Renal pelvis (tissue), 1 donor: ENCODE measurements at regions not wholly inside any gene's neighbourhood (a gene's known extent, or its start where the extent isn't known, plus 50 kb on each side); places are given as distances from the start of the nearest gene placed in this dataset.
A peak's percentile ranks its signal among the peaks of the same experiment; 100 is the strongest.
"Not testable (repeated sequence)": the region's sequence is repeated elsewhere in the genome, so short reads cannot be mapped to it uniquely, and the experiment has no call there.

Source experiments
- DNase-seq: peaks from one replicate; pipeline ENCODE4 v3.0.0-alpha.2; 2013

DNA sequence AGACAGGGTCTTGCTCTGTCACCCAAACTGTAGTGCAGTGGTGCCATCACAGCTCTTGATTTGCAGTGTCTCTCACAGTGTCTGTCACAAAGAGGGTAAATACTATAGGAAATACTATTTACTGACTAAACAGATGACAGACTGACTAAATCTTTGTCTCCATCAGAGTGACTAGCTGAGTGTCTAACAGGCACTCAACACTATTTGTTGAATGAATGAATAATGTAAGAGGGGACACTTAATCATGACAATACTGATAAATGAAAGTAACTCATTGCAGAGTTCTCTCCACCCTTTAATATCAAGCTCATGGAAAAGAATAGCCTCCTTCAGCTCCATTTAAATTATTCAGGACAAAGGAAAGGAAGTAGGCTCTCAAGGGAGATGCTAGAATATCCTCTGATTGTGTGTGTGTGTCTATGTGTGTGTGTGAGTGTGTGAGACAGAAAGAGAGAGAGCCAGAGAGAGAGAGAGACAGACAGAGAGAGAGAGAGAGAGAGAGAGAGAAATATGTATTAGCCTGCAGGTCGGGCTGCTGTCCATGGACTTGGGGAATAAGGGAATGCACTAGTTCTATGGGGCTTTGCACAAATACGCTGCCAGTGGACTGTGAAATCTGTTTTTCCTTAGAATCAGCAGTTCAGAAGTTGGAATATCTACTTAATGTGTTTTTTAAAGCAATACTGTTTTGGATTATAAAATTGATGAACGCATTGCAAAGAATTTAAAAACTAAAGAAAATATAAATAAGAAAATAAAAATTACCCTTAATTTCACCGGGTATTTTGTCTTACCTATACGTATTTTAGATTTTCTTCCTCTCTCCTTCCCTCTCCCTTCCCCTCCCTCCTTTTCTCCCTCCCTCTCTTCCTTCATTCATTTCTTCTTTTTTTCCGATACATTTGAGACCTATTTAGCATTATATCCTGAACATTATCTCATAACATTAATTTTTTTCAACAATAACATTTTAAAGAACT, 132.9 kb upstream of the LRIG1 start:
- DNase-seq: no peak

DNA sequence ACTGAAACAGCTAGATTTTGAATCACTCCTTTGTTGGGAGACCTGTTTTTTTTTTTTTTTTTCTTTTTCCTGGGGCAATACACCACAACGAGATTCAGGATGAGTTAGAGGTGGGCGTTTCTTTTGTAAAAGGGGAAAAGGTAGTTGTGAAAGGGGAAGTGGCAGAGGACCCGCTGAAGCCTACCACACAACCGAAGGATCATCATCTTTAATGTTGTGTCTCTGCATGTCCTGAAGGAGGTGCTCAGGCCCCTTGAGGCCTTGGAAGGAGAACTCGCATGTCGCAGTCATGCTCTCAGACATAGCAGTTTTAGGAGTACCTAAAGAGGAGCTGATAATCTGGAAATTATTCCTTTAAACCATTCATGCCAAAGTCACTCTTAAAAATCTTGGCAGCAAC, 137.9 kb upstream of the LRIG1 start:
- no peak for DNase-seq

DNA sequence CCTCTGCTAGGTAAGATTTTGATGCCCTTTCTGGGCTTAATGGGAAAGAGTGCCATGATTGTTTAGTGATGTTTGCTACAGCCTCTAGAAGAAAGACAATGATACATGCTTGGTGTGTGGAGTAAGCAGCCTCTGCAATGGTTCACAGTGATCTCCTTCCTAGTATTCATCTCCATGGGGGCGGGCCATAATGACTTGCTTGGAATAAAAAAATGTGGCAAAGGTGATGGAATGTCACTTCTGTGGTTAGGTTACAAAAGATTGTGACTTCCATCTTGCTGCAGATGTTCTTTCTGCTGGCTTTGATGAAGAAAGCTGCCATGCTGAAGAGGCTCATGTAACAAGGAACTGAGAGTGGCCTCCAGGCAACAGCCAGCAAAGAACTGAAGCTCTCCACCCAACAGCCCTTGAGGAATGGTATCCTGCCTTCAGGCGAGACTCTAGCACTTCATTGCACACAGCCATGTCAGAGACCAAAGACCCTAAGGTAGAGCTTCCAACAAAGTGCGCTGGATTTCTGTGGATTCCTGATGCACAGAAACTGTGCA, 139.1 kb upstream of the LRIG1 start:
- no peak for DNase-seq

DNA sequence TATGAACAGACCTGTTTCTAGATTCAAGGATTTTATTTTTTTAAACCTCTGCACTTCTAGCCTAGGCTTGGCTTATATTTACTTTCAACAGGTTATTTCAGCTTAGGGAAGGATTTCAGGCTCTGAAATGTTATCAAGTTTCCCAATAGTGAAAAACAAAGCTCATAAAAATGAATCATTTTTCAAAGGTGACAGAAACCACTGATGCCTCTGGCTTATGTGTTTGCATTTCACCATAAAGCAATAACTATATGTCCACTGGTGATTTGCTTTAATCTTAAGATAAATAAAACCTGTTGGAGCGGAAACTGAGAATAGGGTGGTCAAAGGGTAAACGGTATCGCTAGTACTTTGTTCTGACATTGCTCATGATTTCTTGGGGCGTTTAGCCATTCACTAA, 141.2 kb upstream of the LRIG1 start:
- DNase-seq: no peak

DNA sequence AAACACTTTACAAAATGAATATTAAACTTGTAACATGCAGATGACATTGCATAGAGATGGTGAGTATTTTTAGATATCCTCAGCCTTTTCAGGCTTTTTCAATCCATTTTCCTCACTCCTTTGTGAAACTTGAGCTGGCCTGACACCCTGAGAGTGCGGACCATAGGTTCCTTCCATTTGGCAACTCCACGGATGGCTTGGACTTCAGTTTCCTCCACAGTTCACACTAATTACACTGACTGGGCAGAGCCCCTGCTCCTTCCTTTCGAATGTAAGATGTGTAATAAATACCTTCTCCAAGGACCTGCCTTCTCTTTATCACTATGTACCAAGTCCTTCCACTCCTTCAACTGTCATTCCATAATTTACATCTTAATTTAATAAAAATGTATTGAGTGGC, 141.7 kb upstream of the LRIG1 start:
- no peak for DNase-seq

DNA sequence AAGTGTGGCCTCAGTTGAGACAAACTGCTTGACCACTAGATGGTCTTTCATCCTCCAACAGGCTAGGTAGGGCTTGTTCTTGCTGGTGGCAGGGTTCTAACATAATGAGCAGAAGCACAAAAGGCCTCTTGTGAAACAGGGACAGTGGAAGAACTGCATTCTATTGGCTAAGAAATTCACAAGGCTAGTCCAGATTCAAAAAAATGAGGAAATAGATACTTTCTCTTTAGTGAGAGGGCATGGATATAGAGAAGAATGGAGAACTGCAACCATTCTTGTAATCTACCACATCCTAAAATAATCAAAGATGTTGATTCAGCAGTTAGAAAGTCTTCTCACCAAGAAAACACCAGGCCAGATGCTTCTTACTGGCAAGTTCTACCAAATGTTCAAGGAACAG, 143.7 kb upstream of the LRIG1 start:
- no peak for DNase-seq

DNA sequence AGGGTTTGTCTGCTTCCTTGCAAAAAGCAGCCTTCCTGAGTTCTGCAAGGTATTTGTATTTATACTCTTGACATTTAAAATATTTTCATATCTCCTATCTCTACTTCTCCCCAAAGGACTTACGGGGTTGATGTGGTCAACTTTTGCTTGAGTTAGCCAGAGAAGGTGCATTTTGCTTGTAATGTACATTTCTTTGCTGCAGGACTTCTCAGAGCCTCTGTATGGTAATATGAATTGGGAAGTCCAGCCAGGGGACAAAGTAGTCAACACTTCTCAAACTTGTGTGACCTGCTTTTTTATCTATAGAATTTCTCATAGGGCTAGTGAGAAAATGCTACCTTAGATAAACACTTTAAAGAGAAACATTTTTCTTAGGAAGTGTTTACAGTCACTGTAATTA, 148.2 kb upstream of the LRIG1 start:
- no peak for DNase-seq

DNA sequence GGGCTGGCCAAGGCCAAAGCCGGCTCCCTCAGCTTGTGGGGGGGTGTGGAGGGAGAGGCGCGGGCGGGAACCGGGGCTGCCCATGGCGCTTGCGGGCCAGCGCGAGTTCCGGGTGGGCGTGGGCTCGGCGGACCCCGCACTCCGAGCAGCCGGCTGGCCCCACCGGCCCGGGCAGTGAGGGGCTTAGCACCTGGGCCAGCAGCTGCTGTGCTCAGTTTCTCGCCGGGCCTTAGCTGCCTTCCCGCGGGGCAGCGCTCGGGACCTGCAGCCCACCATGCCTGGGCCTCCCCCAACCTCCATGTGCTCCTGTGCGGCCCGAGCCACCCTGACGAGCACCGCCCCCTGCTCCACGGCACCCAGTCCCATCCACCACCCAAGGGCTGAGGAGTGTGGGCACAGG, 150.7 kb upstream of the LRIG1 start:
- not testable (repeated sequence) for DNase-seq

DNA sequence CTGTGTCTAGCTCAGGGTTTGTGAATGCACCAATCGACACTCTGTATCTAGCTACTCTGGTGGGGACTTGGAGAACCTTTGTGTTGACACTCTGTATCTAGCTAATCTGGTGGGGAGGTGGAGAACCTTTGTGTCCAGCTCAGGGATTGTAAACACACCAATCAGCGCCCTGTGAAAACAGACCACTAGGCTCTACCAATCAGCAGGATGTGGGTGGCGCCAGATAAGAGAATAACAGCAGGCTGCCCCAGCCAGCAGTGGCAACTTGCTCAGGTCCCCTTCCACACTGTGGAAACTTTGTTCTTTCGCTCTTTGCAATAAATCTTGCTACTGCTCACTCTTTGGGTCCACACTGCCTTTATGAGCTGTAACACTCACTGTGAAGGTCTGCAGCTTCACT, 151.3 kb upstream of the LRIG1 start:
- DNase-seq: not testable (repeated sequence)

DNA sequence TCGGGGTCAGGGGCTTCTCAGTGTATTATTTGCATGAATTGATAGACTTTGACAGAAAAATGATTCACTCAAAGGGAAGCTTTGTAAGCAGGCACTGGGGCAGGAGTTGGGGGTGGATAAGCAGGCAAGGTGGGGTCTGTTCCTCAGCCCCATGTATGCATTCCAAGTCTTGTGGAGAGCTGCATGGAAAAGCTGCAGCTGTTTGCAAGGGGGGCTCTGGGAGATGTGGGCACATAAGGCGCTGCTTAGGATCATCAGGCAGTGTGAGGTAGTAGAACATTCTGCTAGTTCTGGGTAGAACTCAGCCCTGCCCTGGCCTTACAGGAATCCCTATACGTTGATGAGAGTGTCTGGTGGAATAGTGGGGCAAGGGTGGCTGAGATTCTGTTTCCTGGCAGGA, 154.2 kb upstream of the LRIG1 start:
- no peak for DNase-seq

DNA sequence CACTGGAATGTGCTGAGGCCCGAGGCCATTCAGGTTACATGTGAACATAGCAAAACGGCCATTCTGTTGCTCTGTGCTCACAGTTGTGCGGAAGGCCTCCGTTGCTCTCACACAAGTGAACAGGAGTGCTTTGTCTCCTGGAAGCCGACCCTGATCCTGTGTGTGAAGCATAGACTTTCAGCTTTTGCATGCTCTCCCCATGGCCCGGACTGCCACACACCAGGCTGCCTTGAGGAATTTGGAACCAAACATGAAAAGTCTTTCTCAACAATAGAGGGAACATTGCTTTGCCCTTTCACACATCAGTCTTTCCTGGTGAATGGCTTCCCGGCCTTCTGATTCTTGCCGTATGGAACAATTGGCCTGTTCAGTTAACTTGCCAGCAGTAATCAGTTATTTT, 154.8 kb upstream of the LRIG1 start:
- DNase-seq: peak; percentile 16

DNA sequence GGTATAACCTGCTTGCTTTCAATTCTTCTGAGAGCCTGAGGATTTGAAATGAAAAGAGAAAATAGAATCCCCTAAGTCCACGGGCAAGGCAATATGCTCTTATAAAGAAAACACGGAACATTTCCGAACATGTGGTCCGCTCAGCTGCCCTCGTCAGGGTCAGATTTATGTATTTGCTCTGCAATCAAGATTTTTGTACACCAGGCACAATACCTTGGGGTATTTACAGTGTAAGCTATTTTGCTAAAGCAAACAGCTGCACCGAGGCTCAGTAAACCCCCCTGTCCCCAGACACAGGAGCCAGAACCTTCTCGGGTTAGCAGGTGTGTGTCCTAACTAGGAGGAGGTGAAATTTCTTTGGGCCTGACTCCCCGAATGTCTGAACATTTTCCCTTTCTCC, 155.8 kb upstream of the LRIG1 start:
- no peak for DNase-seq

DNA sequence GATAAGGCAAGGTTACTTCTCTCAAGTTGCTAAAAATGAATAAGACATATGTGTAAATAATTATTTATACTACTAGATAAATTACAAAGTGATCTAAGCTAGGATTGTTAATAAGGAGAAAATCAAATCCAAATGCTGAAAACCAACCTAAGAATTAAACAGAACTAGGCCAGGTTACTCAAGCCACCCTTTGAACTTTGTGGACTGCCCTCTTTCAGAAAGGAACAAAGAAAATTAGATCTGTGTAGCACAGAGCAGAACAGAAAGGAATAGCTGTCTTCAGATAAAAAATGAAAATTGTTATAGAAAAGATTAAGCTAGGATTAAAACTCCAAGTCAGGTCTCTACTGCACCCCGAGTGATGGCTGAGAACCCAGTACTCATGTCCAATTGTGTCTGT, 158.2 kb upstream of the LRIG1 start:
- no peak for DNase-seq

DNA sequence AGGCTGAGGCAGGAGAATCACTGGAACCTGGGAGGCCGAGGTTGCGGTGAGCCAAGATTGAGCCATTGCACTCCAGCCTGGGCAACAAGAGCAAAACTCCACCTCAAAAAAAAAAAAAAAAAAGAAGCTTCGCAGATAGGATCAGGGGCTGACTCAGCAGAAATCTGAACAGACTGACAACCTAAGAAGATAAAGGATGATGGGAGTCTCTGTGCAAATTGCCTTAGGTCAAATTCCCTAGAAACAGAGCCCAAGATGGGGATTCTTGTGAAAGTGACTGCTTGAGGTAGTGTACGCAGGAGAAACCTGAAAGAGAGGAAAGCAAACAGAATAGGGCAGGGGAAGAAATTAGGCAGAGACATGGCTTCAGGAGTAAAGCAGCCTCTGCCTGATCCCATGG, 160.8 kb upstream of the LRIG1 start:
- DNase-seq: no peak

DNA sequence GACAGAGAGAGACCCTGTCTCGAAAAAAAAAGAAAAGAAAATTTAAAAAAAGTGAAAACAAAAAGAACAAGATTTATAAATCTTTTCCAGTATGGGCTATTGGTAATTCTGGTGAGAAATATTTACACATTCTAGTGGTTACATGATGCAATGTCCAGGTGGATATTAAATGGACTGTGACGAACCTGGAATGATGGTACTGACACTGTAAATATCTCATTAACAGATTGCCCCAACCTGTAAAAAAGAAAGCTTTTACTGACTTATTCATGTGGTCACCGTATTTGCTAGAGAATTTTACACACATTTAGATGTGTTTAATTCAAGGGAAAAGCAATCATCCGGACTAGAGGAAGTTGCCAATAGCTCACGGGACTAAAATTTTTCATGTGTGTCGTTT, 162.1 kb upstream of the LRIG1 start:
- DNase-seq: peak; percentile 12

DNA sequence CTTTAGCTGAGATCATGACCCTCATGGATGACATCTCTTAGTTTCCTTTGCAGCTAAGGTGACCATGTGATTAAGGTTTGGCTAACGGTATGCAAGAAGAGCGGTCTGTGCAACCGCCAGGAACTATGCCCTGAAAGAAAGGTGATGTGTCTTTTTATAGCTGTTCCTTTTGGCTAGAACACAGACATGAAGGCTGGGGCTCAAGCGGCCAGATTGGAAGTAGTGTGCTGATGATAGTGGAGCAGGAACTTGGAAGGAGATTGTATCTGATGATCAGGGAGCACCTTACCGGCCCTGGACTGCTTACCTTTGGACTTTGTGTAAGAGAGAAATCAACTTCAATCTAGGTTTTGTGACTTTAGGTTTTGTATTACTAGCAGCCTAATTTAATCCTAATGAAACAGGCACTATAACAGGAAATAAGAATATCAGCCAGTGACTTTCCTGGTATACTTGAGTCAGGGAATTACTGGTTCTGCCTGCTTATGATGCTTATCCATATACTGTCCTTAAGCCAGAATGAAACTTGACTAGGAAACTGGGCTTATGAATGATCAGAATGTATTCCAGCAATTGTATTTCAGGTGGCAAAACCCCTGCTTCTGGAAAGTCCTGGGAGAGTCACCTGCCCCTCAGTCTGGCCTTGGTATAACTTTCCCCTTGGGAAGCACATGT, 164.3 kb upstream of the LRIG1 start:
- no peak for DNase-seq

DNA sequence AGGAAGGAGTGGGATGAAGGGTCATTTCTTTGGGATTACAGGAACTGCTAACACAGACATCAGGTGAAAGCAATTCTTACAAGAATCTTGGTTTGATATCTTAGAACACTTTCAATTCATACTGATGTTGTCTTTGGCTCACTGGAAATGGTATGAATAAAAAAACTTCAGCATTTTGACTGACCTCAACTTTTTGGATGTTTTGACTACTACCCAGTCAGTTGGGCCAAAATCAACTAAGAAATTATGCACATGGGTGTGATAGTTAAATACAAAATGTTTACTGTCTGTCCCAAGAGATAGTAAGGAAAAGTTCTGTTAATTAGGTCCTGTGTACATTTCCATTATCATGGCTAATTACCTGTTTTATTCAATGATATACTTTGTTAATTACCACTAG, 165.5 kb upstream of the LRIG1 start:
- no peak for DNase-seq

DNA sequence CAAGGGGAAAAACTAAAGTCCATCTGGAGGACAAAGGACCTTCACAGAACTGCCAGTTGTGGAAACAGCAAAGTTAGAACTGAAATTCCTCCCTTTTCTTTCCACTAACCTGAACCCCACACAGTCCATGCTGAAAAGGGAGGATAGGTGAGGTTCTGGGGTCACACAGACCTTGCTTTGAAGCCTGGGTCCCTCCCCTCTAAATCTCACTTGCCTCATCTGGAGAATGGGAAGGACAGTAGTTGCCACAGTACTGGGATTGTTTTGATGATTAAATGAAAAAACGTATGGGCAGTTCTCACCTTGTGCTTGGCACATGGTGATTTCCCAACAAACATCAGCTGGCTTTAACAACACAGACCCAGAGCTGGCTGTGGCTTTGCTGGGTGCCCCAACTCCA, 166.4 kb upstream of the LRIG1 start:
- DNase-seq: no peak

DNA sequence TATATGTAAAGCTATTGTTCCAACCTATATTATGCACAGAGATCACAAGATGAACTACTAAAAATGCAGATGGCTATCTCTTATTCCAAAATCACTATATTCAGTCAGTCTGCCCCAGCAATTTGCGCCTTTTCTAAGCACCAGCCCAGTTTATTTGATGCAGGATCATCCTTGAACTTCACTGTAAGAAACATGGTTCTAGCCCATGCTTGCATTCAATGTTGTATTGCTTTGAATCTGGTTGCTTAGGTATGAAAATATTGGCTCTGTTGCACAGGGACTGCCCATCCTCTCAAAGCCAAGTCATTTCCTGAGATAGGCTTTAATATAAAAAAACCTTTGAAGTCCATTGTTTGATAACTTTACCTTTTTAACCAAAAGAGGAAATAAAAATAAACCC, 170.5 kb upstream of the LRIG1 start:
- no peak for DNase-seq

DNA sequence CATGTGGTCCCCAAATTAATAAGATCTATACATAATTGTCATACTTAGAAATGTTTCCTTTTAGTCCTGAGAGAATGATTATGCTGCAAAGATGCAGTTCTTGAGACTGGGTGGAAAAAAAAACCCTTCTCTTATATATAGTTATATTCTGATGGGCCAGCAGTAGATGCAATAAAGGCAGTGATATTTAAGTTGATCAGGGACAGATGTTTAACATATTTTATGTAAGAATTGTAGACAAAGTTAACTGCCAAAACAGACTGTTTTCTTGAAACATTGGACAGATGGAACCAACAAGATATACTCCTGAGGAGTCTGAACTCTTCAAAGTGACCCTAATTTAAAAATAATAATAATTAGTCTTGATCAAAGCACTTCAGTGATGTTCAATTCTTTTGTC, 172.0 kb upstream of the LRIG1 start:
- DNase-seq: no peak

DNA sequence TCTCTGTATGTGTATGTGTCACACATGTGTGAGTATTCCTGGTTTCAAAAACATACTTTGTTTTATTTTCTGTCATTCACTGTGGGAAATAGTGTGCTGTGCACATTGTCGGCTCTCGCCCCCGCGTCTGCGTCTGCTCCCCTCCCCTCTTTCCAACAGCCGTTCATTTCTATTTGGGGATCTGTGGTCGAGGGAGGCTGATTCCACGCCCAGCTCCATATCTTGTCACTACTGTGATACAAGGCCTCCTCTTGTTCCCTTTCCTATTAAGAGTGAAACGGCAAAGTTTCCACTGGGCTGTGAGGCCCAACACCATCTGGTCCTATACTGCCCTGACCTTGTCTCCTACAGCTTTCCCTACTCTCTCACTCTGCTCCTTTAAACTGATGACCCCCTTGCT, 172.5 kb upstream of the LRIG1 start:
- DNase-seq: peak; percentile 39

DNA sequence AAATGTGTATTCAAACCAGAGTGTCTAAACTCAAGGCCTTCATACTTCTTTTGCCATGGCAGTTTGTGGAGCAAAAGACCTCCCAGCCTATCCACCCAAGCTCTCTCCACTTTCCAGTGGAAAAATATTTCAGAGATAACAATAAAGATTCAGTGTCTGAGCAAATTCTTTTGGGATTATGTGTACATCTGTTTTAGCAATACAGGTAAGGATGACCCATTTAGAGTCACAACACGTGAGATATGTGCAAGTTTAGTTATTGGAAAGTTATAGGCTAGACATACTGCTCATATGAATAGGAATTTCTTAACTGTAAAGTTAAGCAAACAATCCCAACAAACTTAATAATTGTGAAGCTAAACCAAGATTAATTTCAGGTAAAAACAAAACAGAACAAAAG, 174.5 kb upstream of the LRIG1 start:
- no peak for DNase-seq

DNA sequence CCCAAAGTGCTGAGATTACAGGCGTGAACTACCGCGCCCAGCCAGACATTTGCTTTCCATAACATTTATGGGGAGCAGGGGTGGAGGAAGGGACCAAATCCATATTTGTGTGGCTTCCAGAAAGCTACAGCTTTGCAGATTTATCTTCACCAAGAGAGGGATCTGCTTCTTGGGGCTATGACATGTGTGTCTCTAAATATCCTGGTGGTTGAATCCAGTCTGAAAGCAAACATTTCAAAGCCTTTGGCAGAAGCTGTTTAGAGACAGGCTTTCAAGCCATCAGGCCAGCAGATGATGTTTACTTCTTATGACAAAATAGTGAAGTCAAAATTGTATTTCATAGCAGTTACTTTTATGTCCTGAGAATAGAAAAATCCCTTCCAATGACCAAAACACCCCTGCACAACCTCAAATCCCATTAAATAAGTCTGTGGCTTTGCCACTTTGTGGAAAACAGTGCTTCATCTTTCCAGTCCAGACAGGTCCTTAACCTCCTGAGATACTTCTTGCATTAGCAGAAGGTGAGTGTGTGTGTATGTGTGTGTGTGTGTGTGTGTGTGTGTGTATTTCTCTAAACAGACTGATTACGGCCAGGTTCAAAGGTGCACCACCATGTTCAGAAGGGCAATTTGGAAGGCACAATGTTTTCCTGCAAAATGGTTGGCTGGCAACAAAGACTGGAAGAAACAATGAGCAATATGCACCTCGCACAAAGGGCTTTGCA, 191.4 kb upstream of the LRIG1 start:
- DNase-seq: no peak
